Hematopoietic multipotent progenitor cell (in vitro differentiated cells): ENCODE measurements at regions not wholly inside any gene's neighbourhood (a gene's known extent, or its start where the extent isn't known, plus 50 kb on each side); places are given as distances from the start of the nearest gene placed in this dataset.

Experiments
- DNase-seq, 3 donors: peaks; one replicate each; pipeline ENCODE4 v3.0.0-alpha.2; 2011 to 2015; ENCODE audit warnings: low read depth in 2 of 3, low spot score in 2 of 3

GRCh38 chr14:100463937-100464336 is 123.3 kb downstream of the BEGAIN start:
- DNase-seq = no peak

- no peak for DNase-seq
Measured at GRCh38 chr14:100466111-100466856, 120.9 kb downstream of the BEGAIN start.

GRCh38 chr14:100467046-100467750 is 120.0 kb downstream of the BEGAIN start:
- DNase-seq = no peak

- DNase-seq = no peak
Measured at GRCh38 chr14:100467939-100468338, 119.3 kb downstream of the BEGAIN start.

- DNase-seq = no peak
Measured at GRCh38 chr14:100468557-100468956, 118.7 kb downstream of the BEGAIN start.

- DNase-seq = no peak
Measured at GRCh38 chr14:100469632-100470522, 117.3 kb downstream of the BEGAIN start.

- no peak for DNase-seq
Measured at GRCh38 chr14:100470523-100470897, 116.7 kb downstream of the BEGAIN start.

GRCh38 chr14:100471441-100472093 is 115.7 kb downstream of the BEGAIN start:
- DNase-seq = no peak

GRCh38 chr14:100472094-100472455 is 115.1 kb downstream of the BEGAIN start:
- no peak for DNase-seq

- no peak for DNase-seq
Measured at GRCh38 chr14:100472491-100472890, 114.7 kb downstream of the BEGAIN start.

- no peak for DNase-seq
Measured at GRCh38 chr14:100473249-100473648, 114.0 kb downstream of the BEGAIN start.

GRCh38 chr14:100474196-100474595 is 113.0 kb downstream of the BEGAIN start:
- no peak for DNase-seq

GRCh38 chr14:100475268-100475667 is 111.9 kb downstream of the BEGAIN start:
- no peak for DNase-seq

- DNase-seq = no peak
Measured at GRCh38 chr14:100476012-100476822, 111.0 kb downstream of the BEGAIN start.

GRCh38 chr14:100484531-100485267 is 102.5 kb downstream of the BEGAIN start:
- no peak for DNase-seq

GRCh38 chr14:100486025-100486828 is 101.0 kb downstream of the BEGAIN start:
- DNase-seq = peak; percentile 23 to 76 (median 49)
